Lung (tissue), 11 donors: ENCODE measurements at regions not wholly inside any gene's neighbourhood (a gene's known extent, or its start where the extent isn't known, plus 50 kb on each side); places are given as distances from the start of the nearest gene placed in this dataset.

Source experiments
- ATAC-seq: fragments of 200-7000 bp; cut with Tn5 transposase; one replicate; pipeline ENCODE4 v1.9.1; 2020; ENCODE audit warnings: moderate number of reproducible peaks; ENCODE audit not compliant: insufficient read depth, low FRiP score
- DNase-seq, 3 donors: peaks; one replicate each; pipeline ENCODE4 v3.0.0-alpha.2; 2013 to 2017
- H3K27ac ChIP-seq, 2 donors: one replicate each; pipeline ENCODE4 v1.5.1; 2013; ENCODE audit warnings: mild to moderate bottlenecking in 2 of 2, moderate library complexity in 2 of 2, control low read depth in 1 of 2, inconsistent platforms in 1 of 2, low read depth in 1 of 2, low read length in 1 of 2
- H3K27me3 ChIP-seq, 3 donors: one replicate each; pipeline ENCODE4 v1.5.1; 2013; ENCODE audit warnings: low read length in 2 of 3; ENCODE audit not compliant: control insufficient read depth in 3 of 3, insufficient read depth in 3 of 3
- H3K36me3 ChIP-seq, 4 donors: one replicate each; pipeline ENCODE4 v1.5.1; 2013; ENCODE audit warnings: low read length in 4 of 4, mild to moderate bottlenecking in 1 of 4, moderate library complexity in 1 of 4; ENCODE audit not compliant: control insufficient read depth in 4 of 4, insufficient read depth in 4 of 4
- H3K4me1 ChIP-seq, 5 donors: one replicate each; pipeline ENCODE4 v1.5.1; 2013; ENCODE audit warnings: low read length in 5 of 5, mild to moderate bottlenecking in 2 of 5, moderate library complexity in 1 of 5; ENCODE audit not compliant: control insufficient read depth in 5 of 5, insufficient read depth in 5 of 5
- H3K4me3 ChIP-seq: one replicate; pipeline ENCODE4 v1.5.1; 2013; ENCODE audit warnings: mild to moderate bottlenecking, control low read depth, moderate library complexity
- H3K9ac ChIP-seq, 2 donors: one replicate each; pipeline ENCODE4 v1.5.1; 2013; ENCODE audit warnings: low read length in 2 of 2, control low read depth in 1 of 2; ENCODE audit not compliant: insufficient read depth in 1 of 2
- H3K9me3 ChIP-seq, 4 donors: one replicate each; pipeline ENCODE4 v1.5.1; 2013; ENCODE audit warnings: low read length in 3 of 4, mild to moderate bottlenecking in 1 of 4, moderate library complexity in 1 of 4; ENCODE audit not compliant: control insufficient read depth in 4 of 4, insufficient read depth in 3 of 4
- CTCF ChIP-seq: IDR thresholded peaks from 2 replicates; pipeline ENCODE4 v1.5.1; 2012; ENCODE audit warnings: mild to moderate bottlenecking; ENCODE audit errors: control extremely low read depth, extremely low read depth
- WGBS, 2 donors: extraction: QIAGEN DNeasy Blood & Tissue Kit; methylation state at CpG; one replicate each; pipeline ENCODE4 v1.1.7; 2013; 5-methylcytosine and 5-hydroxymethylcytosine counted together
- donor health status: control.
- donor health status: control.
- donor health status: Bipolar disorder and iron deficiency.
- donor health status: healthy.
- donor health status: DM: yes; HTN: yes; CAD: no.

GRCh38 chr12:19026614-19027488, 102.7 kb upstream of the PLEKHA5 start:
- ATAC-seq, result no peak
- H3K36me3 ChIP-seq, result no peaks in the 10 kb centered on the region
- WGBS, 2 donors, result 78 to 86% methylated on average over 7 of the region's 7 CpGs

GRCh38 chr12:19030180-19030579, 99.4 kb upstream of the PLEKHA5 start:
- H3K36me3 ChIP-seq, result no peaks in the 10 kb centered on the region
- no peaks in the 10 kb centered on the region for H3K27me3 ChIP-seq
- no peak for TF ChIP-seq CTCF
- WGBS, 2 donors, result 82 to 84% methylated on average over 4 of the region's 4 CpGs
- H3K9me3 ChIP-seq, result peaks cover 0 to 5% (median 0%) of the 10 kb centered on the region in 4 donors
- no peak overlapping the region for H3K9ac ChIP-seq
- no peak for DNase-seq
- no peak overlapping the region for H3K4me3 ChIP-seq
- H3K27ac ChIP-seq, result no peak overlapping the region
- H3K4me1 ChIP-seq, result peaks cover 0 to 2% (median 0%) of the 10 kb centered on the region in 5 donors
- ATAC-seq, result no peak

More at GRCh38 chr12:19026614-19027488, 102.7 kb upstream of the PLEKHA5 start:
- Histone ChIP-seq H3K9me3 (no peaks in the 10 kb centered on the region), H3K4me1 (peaks cover 0 to 2% (median 0%) of the 10 kb centered on the region in 5 donors), H3K27ac (no peak overlapping the region), H3K27me3 (no peaks in the 10 kb centered on the region), H3K4me3 (no peak overlapping the region), H3K9ac (no peak overlapping the region)
- DNase-seq, result no peak
- no peak for TF ChIP-seq CTCF

- DNase-seq (no peak), ATAC-seq (no peak)
- Histone ChIP-seq H3K9me3 (peaks cover 0 to 5% (median 0%) of the 10 kb centered on the region in 4 donors), H3K36me3 (no peaks in the 10 kb centered on the region), H3K9ac (no peak overlapping the region), H3K27me3 (no peaks in the 10 kb centered on the region), H3K4me1 (peaks cover 0 to 2% (median 0%) of the 10 kb centered on the region in 5 donors), H3K27ac (no peak overlapping the region), H3K4me3 (no peak overlapping the region)
- TF ChIP-seq CTCF, result no peak
Measured at GRCh38 chr12:19030603-19031002, 98.9 kb upstream of the PLEKHA5 start.
